ENCODE measurements at regions not wholly inside any gene's neighbourhood (a gene's known extent, or its start where the extent isn't known, plus 50 kb on each side); places are given as distances from the start of the nearest gene placed in this dataset.

GRCh38 chr3:35043040-35043439, 596.3 kb upstream of the ARPP21 start:
- TF ChIP-seq, protein P1, sequence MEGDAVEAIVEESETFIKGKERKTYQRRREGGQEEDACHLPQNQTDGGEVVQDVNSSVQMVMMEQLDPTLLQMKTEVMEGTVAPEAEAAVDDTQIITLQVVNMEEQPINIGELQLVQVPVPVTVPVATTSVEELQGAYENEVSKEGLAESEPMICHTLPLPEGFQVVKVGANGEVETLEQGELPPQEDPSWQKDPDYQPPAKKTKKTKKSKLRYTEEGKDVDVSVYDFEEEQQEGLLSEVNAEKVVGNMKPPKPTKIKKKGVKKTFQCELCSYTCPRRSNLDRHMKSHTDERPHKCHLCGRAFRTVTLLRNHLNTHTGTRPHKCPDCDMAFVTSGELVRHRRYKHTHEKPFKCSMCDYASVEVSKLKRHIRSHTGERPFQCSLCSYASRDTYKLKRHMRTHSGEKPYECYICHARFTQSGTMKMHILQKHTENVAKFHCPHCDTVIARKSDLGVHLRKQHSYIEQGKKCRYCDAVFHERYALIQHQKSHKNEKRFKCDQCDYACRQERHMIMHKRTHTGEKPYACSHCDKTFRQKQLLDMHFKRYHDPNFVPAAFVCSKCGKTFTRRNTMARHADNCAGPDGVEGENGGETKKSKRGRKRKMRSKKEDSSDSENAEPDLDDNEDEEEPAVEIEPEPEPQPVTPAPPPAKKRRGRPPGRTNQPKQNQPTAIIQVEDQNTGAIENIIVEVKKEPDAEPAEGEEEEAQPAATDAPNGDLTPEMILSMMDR (IDR thresholded peaks at IDR 0.05), result no peak
- TF ChIP-seq, protein P2, sequence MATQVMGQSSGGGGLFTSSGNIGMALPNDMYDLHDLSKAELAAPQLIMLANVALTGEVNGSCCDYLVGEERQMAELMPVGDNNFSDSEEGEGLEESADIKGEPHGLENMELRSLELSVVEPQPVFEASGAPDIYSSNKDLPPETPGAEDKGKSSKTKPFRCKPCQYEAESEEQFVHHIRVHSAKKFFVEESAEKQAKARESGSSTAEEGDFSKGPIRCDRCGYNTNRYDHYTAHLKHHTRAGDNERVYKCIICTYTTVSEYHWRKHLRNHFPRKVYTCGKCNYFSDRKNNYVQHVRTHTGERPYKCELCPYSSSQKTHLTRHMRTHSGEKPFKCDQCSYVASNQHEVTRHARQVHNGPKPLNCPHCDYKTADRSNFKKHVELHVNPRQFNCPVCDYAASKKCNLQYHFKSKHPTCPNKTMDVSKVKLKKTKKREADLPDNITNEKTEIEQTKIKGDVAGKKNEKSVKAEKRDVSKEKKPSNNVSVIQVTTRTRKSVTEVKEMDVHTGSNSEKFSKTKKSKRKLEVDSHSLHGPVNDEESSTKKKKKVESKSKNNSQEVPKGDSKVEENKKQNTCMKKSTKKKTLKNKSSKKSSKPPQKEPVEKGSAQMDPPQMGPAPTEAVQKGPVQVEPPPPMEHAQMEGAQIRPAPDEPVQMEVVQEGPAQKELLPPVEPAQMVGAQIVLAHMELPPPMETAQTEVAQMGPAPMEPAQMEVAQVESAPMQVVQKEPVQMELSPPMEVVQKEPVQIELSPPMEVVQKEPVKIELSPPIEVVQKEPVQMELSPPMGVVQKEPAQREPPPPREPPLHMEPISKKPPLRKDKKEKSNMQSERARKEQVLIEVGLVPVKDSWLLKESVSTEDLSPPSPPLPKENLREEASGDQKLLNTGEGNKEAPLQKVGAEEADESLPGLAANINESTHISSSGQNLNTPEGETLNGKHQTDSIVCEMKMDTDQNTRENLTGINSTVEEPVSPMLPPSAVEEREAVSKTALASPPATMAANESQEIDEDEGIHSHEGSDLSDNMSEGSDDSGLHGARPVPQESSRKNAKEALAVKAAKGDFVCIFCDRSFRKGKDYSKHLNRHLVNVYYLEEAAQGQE (IDR thresholded peaks at IDR 0.05; ENCODE audit: insufficient read depth in 1 of 2, low read depth in 2 of 2, low read length in 1 of 2), result no peak
